Tibial nerve (tissue), 3 donors: ENCODE measurements at regions not wholly inside any gene's neighbourhood (a gene's known extent, or its start where the extent isn't known, plus 50 kb on each side); places are given as distances from the start of the nearest gene placed in this dataset.

ENCODE experiments used
- POLR2A ChIP-seq, 2 donors: fragments of 450-650 bp; IDR thresholded peaks; one replicate each; pipeline ENCODE4 v1.6.1; 2017; ENCODE audit warnings: antibody characterized with exemption in 2 of 2, mild to moderate bottlenecking in 2 of 2, moderate library complexity in 2 of 2
- TF ChIP-seq, protein P1 (sequence below), 5 experiments: fragments of 200-600 bp in 3 of 5; fragments of 450-650 bp in 2 of 5; sonication (generic) in 3 of 5; IDR thresholded peaks; one replicate each; pipeline ENCODE4 v1.5.1; 2016 to 2019; ENCODE audit warnings: antibody characterized with exemption in 5 of 5, mild to moderate bottlenecking in 3 of 5, moderate library complexity in 2 of 5

DNA sequence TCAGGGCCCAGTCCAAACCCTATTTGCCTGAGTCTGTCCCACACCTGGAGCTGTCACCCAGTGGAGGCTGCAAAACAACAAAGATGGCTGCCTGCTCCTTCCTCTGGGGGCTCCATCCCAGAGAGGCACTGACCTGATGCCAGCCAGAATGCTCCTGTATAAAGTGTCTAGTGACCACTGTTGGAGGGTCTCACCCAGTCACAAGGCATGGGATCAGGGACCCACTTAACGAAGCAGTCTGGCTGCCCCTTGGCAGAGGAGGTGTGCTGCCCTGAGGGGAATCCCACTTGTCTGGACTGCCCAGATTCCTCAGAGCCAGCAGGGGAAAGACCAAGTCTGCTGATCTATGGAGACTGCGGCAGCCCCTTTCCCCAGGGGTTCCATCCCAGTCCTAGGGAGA lies 241.6 kb downstream of the CDH26 start:
- TF ChIP-seq, protein P1, sequence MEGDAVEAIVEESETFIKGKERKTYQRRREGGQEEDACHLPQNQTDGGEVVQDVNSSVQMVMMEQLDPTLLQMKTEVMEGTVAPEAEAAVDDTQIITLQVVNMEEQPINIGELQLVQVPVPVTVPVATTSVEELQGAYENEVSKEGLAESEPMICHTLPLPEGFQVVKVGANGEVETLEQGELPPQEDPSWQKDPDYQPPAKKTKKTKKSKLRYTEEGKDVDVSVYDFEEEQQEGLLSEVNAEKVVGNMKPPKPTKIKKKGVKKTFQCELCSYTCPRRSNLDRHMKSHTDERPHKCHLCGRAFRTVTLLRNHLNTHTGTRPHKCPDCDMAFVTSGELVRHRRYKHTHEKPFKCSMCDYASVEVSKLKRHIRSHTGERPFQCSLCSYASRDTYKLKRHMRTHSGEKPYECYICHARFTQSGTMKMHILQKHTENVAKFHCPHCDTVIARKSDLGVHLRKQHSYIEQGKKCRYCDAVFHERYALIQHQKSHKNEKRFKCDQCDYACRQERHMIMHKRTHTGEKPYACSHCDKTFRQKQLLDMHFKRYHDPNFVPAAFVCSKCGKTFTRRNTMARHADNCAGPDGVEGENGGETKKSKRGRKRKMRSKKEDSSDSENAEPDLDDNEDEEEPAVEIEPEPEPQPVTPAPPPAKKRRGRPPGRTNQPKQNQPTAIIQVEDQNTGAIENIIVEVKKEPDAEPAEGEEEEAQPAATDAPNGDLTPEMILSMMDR (IDR thresholded peaks at IDR 0.05) = no peak
- TF ChIP-seq POLR2A (IDR thresholded peaks at IDR 0.05) = no peak
